Coronary artery (tissue), 2 donors: ENCODE measurements at regions not wholly inside any gene's neighbourhood (a gene's known extent, or its start where the extent isn't known, plus 50 kb on each side); places are given as distances from the start of the nearest gene placed in this dataset.
A peak's percentile ranks its signal among the peaks of the same experiment; 100 is the strongest.

ENCODE experiments used
- DNase-seq: peaks from one replicate; pipeline ENCODE4 v3.0.0-alpha.2; 2017; ENCODE audit warnings: low spot score
- H3K27ac ChIP-seq, 2 donors: fragments of 200-600 bp; sonication (generic); one replicate each; pipeline ENCODE4 v1.5.1; 2016 to 2019
- H3K4me3 ChIP-seq: fragments of 200-600 bp; sonication (generic); 2 replicates; pipeline ENCODE4 v1.5.1; 2016; ENCODE audit warnings: mild to moderate bottlenecking, moderate library complexity
- TF ChIP-seq, protein P1 (sequence below): fragments of 200-600 bp; sonication (generic); IDR thresholded peaks from one replicate; pipeline ENCODE4 v1.5.1; 2019; ENCODE audit warnings: antibody characterized with exemption

DNA sequence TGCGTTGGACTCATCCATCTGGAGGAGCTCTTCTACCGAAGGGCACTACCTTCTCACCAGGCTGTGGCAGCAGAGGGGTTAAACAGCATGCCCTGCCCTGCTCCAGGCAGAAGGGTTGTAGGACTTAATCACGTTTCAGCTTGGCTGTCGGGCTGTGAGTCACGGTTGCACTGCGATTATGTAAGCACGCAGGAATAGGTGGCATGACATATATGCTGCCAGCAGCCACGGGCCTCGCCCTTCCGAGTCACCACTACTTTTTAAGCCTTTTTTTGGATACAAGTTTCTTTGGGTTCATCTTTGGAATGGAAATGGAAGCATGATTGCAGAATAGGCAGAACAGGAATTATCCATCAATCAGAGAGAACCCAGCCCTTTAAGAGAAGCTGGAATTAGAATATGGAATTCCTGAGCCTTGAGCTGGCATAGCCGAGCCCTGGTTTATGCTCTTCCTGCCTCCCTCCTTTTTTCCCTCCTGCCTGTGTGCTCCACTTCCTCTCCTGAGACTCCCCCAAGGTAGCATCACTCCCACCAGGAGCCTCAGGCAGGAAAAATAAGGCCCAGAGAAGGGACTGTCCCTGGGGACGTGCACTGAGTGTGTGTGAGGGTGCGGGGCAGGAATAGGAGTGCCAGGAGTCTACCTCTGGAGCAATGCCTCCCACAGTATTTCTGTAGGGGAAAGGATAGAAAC lies 86.8 kb downstream of the SEMA4F start:
- no peak overlapping the region for H3K4me3 ChIP-seq
- H3K27ac ChIP-seq, result peak overlapping the region; percentile 18 to 55
- DNase-seq, result peak; percentile 79
- TF ChIP-seq, protein P1, sequence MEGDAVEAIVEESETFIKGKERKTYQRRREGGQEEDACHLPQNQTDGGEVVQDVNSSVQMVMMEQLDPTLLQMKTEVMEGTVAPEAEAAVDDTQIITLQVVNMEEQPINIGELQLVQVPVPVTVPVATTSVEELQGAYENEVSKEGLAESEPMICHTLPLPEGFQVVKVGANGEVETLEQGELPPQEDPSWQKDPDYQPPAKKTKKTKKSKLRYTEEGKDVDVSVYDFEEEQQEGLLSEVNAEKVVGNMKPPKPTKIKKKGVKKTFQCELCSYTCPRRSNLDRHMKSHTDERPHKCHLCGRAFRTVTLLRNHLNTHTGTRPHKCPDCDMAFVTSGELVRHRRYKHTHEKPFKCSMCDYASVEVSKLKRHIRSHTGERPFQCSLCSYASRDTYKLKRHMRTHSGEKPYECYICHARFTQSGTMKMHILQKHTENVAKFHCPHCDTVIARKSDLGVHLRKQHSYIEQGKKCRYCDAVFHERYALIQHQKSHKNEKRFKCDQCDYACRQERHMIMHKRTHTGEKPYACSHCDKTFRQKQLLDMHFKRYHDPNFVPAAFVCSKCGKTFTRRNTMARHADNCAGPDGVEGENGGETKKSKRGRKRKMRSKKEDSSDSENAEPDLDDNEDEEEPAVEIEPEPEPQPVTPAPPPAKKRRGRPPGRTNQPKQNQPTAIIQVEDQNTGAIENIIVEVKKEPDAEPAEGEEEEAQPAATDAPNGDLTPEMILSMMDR, result no peak

DNA sequence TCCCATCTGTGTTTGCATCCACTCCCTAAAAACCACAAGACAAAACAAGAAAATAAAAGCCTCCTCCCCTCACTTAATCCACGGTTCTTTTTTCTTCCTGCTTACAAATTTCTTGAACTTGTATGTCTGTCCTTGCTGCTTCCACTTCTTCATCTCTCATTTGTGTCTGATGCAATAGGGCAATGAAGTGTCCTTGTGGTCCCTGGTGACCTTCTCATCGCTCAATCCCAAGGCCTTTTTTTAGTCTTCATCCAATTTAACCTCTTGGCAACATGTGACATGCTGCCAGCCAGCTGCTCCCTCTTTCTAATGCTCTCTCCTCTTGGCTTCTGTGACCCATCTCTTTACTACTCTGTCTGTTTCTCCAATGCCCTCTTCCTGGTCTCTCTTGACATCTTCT lies 87.6 kb downstream of the SEMA4F start:
- DNase-seq, result no peak
- TF ChIP-seq, protein P1, result no peak
- no peak overlapping the region for H3K4me3 ChIP-seq
- no peak overlapping the region for H3K27ac ChIP-seq

DNA sequence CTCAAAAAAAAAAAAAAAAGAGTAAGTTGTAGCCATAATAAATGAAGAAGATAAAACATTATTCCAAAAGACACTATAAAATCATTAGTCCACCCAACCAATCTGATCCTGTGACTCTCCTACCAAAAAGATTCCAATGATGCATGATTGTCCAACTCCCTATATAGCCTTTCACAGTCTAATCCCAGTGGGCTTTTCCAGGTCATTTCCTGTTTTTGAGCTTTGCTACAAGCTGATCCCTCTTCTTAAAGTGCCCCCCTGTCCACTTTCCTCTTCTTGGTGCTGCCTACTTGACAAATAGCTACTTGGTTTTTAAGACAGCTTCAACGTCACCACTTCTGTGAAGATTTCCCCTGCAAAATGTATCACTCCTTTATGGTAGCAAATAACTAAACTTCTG lies 88.4 kb downstream of the SEMA4F start:
- H3K4me3 ChIP-seq, result no peak overlapping the region
- TF ChIP-seq, protein P1, result no peak
- H3K27ac ChIP-seq, result no peak overlapping the region
- no peak for DNase-seq

DNA sequence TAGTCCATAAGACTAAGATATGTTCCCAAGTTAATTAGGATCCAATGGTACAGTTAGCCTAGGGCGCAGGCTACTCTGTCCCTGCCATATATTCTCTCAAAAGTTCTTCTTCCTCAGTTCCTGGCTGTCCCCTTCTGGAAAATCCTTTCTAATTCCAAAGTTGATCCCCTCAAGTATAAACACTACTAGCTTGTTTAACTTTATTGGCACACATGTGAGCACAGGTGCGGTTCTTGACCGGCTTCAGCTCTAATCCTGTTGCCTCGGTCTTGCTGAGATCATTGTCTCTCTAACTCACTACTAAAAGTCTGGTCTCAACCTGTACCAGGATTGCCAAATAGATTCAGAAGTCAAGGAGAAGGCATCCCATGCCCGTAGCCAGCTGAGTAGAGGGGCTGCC lies 89.0 kb downstream of the SEMA4F start:
- DNase-seq, result no peak
- Histone ChIP-seq H3K27ac (no peak overlapping the region), H3K4me3 (no peak overlapping the region)
- TF ChIP-seq, protein P1, result no peak

DNA sequence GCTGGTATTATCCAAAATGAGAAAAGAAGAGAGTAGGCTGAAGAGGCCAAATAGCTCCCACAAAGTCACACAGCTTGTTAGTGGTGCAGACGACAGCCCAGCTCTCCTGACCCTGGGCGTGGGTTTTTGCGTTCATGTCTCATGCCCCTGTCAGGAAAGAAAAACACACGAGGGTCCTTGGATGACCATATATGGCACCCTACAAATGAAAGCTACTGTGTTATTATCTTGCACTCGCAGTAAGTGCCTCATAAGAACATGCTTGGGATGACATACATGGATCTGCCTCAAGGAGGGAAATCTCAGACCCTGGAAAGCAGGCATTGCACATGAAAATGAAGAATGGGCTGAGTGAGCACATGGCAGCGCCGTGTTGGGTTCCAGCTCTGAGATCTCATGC lies 89.7 kb downstream of the SEMA4F start:
- DNase-seq, result no peak
- Histone ChIP-seq H3K4me3 (no peak overlapping the region), H3K27ac (no peak overlapping the region)
- TF ChIP-seq, protein P1, result no peak

DNA sequence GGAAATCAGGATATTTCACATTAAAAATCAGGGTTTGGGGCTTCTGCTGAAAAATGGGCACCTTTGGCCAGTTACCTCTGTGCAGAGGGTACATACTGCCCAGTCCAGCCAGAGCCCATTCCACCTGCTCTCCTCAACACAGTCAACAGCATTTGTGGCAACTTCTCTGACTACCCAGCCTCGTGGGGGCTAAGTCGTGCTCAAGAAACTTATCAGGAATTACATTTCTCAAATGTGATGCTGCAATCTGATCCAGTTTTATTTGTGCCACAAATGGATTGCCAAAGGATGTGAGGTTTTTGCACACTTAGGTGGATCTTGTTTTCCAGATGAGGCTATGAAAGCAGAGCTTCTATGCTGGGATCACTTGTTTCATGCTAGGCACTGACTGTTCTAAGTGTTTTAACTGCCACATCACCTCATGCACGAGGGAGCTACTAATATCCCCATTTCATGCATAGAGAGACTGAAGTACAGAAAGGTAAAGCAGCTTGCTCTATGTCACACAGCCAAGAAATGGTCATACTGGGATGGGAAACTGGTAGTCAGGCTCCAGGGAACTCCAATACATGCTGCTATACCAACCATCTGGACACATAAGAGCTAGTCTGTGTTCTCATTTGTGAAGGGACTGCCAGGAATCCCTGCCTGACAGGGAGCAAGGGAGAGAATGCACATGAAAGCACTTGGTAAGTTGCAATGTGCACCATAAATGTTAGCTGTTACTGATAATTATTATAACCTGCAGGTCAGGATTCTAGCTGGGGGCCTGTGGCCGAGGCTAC lies 89.0 kb upstream of the HK2 start:
- DNase-seq, result no peak
- Histone ChIP-seq H3K27ac (no peak overlapping the region), H3K4me3 (no peak overlapping the region)
- TF ChIP-seq, protein P1, result no peak

DNA sequence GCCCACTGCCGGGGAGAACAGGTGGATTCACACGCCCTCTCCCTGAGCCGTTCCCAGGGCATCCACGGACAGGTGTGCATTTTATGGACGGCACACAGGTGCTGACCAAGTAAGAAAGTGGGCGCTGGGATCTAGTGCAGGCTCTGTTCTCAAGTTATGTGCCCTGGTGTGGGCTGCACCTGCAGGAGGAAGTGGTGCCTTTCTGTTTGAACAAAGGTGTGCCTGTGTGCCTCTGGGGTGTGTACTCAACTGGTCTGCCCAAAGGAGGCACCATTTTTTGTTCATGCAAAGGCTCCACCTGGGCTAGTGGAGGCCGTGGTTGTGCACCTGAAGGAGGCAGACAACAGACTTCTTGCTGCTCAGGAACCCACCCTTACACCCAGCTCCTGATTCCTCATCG lies 88.2 kb upstream of the HK2 start:
- no peak for DNase-seq
- Histone ChIP-seq H3K4me3 (no peak overlapping the region), H3K27ac (no peak overlapping the region)
- TF ChIP-seq, protein P1, result no peak
